ENCODE measurements at regions not wholly inside any gene's neighbourhood (a gene's known extent, or its start where the extent isn't known, plus 50 kb on each side); places are given as distances from the start of the nearest gene placed in this dataset.

DNA sequence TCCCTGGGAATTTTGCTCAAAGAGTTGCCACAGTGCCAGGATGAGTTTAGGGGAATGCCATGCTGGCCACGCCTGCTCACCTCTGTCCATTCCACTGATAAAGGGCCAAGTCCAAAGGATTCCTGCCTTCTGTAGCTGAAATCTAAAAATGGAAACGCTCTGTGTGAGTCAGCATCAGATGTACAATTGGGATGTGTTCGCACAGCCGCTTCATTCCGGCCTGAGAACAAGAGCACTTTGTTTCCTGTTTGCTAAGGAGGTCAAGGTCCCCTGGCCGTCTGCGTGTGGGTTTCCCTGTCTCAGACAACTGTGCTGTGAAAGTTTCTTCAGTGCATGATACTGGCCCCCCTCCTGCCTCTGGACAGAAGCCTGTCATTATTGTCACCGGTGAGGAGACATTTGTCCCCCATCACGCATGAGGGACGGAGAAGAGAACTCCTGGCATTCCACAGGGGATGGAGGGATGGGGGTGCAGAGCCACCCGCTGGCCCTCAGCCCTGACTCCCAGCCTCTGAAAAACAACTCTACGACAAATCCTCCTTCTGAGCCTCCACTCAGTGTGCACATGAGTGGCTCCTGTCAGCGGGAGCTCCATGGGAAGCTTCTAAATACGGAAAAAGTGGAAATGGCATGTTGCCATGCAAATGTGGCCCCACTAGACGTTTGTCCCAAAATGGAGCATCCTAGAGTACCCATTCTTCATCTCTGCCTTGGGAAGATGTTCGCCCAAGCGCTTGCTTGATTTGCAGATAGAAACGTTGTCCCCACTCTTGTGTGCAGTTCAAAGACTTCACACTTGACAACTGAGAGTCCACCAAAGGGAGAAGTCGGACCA is 143.5 kb upstream of the AFDN start:
- no peak overlapping the region for H3K27ac Mint-ChIP-seq
- H3K4me1 ChIP-seq (ENCODE audit: insufficient read depth) = peaks cover 10% of the 10 kb centered on the region
- H3K27me3 ChIP-seq (ENCODE audit: insufficient read depth) = peaks cover 14% of the 10 kb centered on the region; the same call in 1 of the 2 replicates
- H4K20me1 ChIP-seq (replicated peaks; ENCODE audit: insufficient read depth) = no peaks in the 10 kb centered on the region
- H3K36me3 Mint-ChIP-seq (ENCODE audit: low read depth) = peaks cover 5% of the 10 kb centered on the region; the same call in 1 of the 3 replicates
- peaks cover 30% of the 10 kb centered on the region for H3K27me3 Mint-ChIP-seq (ENCODE audit: insufficient read depth, low read depth, poor library complexity)
- no peak overlapping the region for H3K4me3 ChIP-seq
- peaks cover 8% of the 10 kb centered on the region; the same call in 1 of the 2 replicates for H3F3A ChIP-seq (replicated peaks; ENCODE audit: low read depth)
- no peak overlapping the region for H3K4me2 ChIP-seq
- H3K4me1 Mint-ChIP-seq = peaks cover 38% of the 10 kb centered on the region
- H3K36me3 ChIP-seq (ENCODE audit: insufficient read depth) = no peaks in the 10 kb centered on the region
- TF ChIP-seq EZH2 (IDR thresholded peaks at IDR 0.05; ENCODE audit: low read depth, unreplicated experiment) = no peak
- no peak for TF ChIP-seq JUNB (IDR thresholded peaks at IDR 0.05; ENCODE audit: unreplicated experiment)
- TF ChIP-seq NANOG (IDR thresholded peaks at IDR 0.05; ENCODE audit: borderline replicate concordance) = no peak
- no peak for TF ChIP-seq ZNF331 (CRISPR knock-in tag; IDR thresholded peaks at IDR 0.05; ENCODE audit: low read depth)
- TF ChIP-seq CREB1 (CRISPR knock-in tag; IDR thresholded peaks at IDR 0.05; ENCODE audit: low read depth) = no peak
- TF ChIP-seq ZNF114 (CRISPR knock-in tag; IDR thresholded peaks at IDR 0.05) = no peak
- TF ChIP-seq, protein P1, sequence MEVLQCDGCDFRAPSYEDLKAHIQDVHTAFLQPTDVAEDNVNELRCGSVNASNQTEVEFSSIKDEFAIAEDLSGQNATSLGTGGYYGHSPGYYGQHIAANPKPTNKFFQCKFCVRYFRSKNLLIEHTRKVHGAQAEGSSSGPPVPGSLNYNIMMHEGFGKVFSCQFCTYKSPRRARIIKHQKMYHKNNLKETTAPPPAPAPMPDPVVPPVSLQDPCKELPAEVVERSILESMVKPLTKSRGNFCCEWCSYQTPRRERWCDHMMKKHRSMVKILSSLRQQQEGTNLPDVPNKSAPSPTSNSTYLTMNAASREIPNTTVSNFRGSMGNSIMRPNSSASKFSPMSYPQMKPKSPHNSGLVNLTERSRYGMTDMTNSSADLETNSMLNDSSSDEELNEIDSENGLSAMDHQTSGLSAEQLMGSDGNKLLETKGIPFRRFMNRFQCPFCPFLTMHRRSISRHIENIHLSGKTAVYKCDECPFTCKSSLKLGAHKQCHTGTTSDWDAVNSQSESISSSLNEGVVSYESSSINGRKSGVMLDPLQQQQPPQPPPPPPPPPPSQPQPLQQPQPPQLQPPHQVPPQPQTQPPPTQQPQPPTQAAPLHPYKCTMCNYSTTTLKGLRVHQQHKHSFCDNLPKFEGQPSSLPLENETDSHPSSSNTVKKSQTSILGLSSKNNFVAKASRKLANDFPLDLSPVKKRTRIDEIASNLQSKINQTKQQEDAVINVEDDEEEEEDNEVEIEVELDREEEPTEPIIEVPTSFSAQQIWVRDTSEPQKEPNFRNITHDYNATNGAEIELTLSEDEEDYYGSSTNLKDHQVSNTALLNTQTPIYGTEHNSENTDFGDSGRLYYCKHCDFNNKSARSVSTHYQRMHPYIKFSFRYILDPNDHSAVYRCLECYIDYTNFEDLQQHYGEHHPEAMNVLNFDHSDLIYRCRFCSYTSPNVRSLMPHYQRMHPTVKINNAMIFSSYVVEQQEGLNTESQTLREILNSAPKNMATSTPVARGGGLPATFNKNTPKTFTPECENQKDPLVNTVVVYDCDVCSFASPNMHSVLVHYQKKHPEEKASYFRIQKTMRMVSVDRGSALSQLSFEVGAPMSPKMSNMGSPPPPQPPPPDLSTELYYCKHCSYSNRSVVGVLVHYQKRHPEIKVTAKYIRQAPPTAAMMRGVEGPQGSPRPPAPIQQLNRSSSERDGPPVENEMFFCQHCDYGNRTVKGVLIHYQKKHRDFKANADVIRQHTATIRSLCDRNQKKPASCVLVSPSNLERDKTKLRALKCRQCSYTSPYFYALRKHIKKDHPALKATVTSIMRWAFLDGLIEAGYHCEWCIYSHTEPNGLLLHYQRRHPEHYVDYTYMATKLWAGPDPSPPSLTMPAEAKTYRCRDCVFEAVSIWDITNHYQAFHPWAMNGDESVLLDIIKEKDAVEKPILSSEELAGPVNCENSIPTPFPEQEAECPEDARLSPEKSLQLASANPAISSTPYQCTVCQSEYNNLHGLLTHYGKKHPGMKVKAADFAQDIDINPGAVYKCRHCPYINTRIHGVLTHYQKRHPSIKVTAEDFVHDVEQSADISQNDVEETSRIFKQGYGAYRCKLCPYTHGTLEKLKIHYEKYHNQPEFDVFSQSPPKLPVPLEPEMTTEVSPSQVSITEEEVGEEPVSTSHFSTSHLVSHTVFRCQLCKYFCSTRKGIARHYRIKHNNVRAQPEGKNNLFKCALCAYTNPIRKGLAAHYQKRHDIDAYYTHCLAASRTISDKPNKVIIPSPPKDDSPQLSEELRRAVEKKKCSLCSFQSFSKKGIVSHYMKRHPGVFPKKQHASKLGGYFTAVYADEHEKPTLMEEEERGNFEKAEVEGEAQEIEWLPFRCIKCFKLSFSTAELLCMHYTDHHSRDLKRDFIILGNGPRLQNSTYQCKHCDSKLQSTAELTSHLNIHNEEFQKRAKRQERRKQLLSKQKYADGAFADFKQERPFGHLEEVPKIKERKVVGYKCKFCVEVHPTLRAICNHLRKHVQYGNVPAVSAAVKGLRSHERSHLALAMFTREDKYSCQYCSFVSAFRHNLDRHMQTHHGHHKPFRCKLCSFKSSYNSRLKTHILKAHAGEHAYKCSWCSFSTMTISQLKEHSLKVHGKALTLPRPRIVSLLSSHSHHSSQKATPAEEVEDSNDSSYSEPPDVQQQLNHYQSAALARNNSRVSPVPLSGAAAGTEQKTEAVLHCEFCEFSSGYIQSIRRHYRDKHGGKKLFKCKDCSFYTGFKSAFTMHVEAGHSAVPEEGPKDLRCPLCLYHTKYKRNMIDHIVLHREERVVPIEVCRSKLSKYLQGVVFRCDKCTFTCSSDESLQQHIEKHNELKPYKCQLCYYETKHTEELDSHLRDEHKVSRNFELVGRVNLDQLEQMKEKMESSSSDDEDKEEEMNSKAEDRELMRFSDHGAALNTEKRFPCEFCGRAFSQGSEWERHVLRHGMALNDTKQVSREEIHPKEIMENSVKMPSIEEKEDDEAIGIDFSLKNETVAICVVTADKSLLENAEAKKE (CRISPR knock-in tag; IDR thresholded peaks at IDR 0.05) = no peak
- TF ChIP-seq, protein P2, sequence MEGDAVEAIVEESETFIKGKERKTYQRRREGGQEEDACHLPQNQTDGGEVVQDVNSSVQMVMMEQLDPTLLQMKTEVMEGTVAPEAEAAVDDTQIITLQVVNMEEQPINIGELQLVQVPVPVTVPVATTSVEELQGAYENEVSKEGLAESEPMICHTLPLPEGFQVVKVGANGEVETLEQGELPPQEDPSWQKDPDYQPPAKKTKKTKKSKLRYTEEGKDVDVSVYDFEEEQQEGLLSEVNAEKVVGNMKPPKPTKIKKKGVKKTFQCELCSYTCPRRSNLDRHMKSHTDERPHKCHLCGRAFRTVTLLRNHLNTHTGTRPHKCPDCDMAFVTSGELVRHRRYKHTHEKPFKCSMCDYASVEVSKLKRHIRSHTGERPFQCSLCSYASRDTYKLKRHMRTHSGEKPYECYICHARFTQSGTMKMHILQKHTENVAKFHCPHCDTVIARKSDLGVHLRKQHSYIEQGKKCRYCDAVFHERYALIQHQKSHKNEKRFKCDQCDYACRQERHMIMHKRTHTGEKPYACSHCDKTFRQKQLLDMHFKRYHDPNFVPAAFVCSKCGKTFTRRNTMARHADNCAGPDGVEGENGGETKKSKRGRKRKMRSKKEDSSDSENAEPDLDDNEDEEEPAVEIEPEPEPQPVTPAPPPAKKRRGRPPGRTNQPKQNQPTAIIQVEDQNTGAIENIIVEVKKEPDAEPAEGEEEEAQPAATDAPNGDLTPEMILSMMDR (conservative IDR thresholded peaks at IDR 0.05; ENCODE audit: low read depth in 2 of 2) = no peak
- TF ChIP-seq, protein P3, sequence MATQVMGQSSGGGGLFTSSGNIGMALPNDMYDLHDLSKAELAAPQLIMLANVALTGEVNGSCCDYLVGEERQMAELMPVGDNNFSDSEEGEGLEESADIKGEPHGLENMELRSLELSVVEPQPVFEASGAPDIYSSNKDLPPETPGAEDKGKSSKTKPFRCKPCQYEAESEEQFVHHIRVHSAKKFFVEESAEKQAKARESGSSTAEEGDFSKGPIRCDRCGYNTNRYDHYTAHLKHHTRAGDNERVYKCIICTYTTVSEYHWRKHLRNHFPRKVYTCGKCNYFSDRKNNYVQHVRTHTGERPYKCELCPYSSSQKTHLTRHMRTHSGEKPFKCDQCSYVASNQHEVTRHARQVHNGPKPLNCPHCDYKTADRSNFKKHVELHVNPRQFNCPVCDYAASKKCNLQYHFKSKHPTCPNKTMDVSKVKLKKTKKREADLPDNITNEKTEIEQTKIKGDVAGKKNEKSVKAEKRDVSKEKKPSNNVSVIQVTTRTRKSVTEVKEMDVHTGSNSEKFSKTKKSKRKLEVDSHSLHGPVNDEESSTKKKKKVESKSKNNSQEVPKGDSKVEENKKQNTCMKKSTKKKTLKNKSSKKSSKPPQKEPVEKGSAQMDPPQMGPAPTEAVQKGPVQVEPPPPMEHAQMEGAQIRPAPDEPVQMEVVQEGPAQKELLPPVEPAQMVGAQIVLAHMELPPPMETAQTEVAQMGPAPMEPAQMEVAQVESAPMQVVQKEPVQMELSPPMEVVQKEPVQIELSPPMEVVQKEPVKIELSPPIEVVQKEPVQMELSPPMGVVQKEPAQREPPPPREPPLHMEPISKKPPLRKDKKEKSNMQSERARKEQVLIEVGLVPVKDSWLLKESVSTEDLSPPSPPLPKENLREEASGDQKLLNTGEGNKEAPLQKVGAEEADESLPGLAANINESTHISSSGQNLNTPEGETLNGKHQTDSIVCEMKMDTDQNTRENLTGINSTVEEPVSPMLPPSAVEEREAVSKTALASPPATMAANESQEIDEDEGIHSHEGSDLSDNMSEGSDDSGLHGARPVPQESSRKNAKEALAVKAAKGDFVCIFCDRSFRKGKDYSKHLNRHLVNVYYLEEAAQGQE (IDR thresholded peaks at IDR 0.05; ENCODE audit: unreplicated experiment) = no peak
- TF ChIP-seq EZH2phosphoT487 (IDR thresholded peaks at IDR 0.05; ENCODE audit: unreplicated experiment) = no peak
- no peak for TF ChIP-seq POLR2AphosphoS5 (IDR thresholded peaks at IDR 0.05; ENCODE audit: low read depth)
- no peak for TF ChIP-seq STAT1 (IDR thresholded peaks at IDR 0.05; ENCODE audit: unreplicated experiment)
- TF ChIP-seq, protein P4, sequence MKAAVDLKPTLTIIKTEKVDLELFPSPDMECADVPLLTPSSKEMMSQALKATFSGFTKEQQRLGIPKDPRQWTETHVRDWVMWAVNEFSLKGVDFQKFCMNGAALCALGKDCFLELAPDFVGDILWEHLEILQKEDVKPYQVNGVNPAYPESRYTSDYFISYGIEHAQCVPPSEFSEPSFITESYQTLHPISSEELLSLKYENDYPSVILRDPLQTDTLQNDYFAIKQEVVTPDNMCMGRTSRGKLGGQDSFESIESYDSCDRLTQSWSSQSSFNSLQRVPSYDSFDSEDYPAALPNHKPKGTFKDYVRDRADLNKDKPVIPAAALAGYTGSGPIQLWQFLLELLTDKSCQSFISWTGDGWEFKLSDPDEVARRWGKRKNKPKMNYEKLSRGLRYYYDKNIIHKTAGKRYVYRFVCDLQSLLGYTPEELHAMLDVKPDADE (IDR thresholded peaks at IDR 0.05) = no peak
- H3K4me3 Mint-ChIP-seq = no peak overlapping the region
- no peaks in the 10 kb centered on the region for H3K79me2 ChIP-seq (replicated peaks; ENCODE audit: insufficient read depth)
- H3K9me2 ChIP-seq (ENCODE audit: insufficient read depth) = 0 out of 2 replicates have a peak, but pooled peaks cover 5% of the 10 kb centered on the region
- H3K27ac ChIP-seq (ENCODE audit: low read depth) = no peak overlapping the region
- peaks cover 4% of the 10 kb centered on the region; the same call in 2 of the 3 replicates for H3K9me3 Mint-ChIP-seq
- H2AFZ ChIP-seq = no peak overlapping the region
- DNase-seq (ENCODE audit: low spot score) (no peak), ATAC-seq (no peak)
